ENCODE measurements at regions not wholly inside any gene's neighbourhood (a gene's known extent, or its start where the extent isn't known, plus 50 kb on each side); places are given as distances from the start of the nearest gene placed in this dataset.

- TF ChIP-seq ZBTB40 (IDR thresholded peaks at IDR 0.05), result no peak
- TF ChIP-seq ZBTB40 (CRISPR knock-in tag; IDR thresholded peaks at IDR 0.05), result no peak
- no peak for TF ChIP-seq ZNF586 (CRISPR knock-in tag; conservative IDR thresholded peaks at IDR 0.05)
- TF ChIP-seq SRSF3 (IDR thresholded peaks at IDR 0.05; ENCODE audit: insufficient read depth, low read length), result no peak
- no peak for TF ChIP-seq CTBP1 (IDR thresholded peaks at IDR 0.05; ENCODE audit: borderline replicate concordance)
- TF ChIP-seq ZFX (CRISPR knock-in tag; IDR thresholded peaks at IDR 0.05), result no peak
- TF ChIP-seq BRD9 (IDR thresholded peaks at IDR 0.05; ENCODE audit: low read depth, partially characterized antibody), result no peak
- no peak for TF ChIP-seq ETV6 (IDR thresholded peaks at IDR 0.05; ENCODE audit: borderline replicate concordance in 1 of 2, low read depth in 2 of 2, low read length in 1 of 2)
- TF ChIP-seq ETV6 (CRISPR knock-in tag; IDR thresholded peaks at IDR 0.05; ENCODE audit: borderline replicate concordance), result no peak
Observed at GRCh38 chr4:107380190-107380589, 339.8 kb downstream of the PAPSS1 start (continued).

Data from K562 (cell line).